NCI-H187 (cell line): ENCODE measurements at regions not wholly inside any gene's neighbourhood (a gene's known extent, or its start where the extent isn't known, plus 50 kb on each side); places are given as distances from the start of the nearest gene placed in this dataset.

Experiments
- DNase-seq, 2 experiments: peaks; one replicate each; lab custom pipeline; 2025; lab: John Stamatoyannopoulos, UW

DNA sequence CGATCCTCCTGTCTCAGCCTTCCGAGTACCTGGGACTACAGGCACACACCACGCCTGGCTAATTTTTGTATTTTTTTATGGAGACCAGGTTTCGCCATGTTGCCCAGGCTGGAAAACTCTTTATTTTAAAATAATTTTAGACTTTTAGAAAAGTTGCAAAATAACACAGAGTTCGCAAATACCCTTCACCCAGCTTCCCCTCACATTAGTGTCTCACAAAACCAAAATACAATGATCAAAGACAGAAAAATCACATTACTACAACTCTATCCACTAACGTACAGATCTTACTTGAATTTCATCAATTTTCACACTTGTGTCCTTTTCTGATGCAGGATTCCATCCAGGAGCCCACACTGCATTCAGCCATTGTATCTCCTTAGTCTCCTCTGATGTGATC, 58.8 kb upstream of the ERRFI1 start:
- no peak for DNase-seq

- no peak for DNase-seq
Observed at GRCh38 chr1:8083739-8084484, 57.8 kb upstream of the ERRFI1 start.

GRCh38 chr1:8082945-8083344, 56.8 kb upstream of the ERRFI1 start:
- DNase-seq, result no peak

DNA sequence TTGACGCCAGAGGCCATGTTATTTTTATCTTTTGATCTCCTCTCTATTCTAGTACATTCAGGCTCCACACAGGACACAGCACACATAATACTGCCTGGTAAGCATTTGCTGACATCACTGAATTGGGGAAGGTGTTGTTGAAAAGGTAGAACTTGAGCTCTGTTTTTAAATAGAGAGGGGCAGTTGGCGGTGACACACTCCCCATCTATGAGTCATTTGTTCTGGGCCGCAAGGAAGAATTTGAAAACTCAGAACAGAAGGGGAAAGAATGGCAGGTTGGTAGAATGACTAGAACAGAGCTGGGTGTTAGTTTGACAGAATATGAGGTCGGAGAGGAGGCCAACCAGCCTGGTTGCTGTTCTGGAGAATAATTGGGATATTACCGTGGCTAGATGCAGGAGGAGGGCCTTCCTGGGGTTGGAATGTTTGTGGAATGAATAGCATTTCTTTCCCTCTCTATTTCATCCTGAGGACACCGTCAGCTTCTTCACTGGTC, 52.1 kb upstream of the ERRFI1 start:
- DNase-seq, result no peak

DNA sequence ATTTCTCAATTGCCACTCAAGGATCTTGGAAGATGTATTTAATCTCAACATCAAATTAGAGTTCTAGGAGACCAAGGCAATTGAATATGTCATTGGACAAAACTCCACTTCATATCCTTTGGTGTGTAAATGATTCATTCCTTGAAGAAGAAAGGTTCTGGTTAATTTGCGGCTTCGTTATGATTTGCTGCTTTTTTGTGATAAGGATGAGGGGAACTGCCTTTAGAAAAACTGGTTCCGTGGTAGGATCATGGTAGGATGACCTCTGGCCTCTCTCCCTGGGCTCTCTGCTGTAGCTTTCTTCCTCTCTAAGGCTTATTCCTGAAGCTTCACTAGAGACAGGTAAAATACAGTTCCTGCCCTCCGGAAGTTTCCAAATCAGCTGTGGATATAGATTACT, 51.5 kb upstream of the ERRFI1 start:
- DNase-seq, result no peak

GRCh38 chr1:8077120-8077573, 51.0 kb upstream of the ERRFI1 start:
- DNase-seq, result no peak

- no peak for DNase-seq
Observed at GRCh38 chr1:8076176-8076575, 50.1 kb upstream of the ERRFI1 start.
